ENCODE measurements at regions not wholly inside any gene's neighbourhood (a gene's known extent, or its start where the extent isn't known, plus 50 kb on each side); places are given as distances from the start of the nearest gene placed in this dataset.

GRCh38 chr1:29674627-29675326, 438.5 kb downstream of the PTPRU start:
- DNase-seq, result no peak

GRCh38 chr1:29673669-29674626, 437.6 kb downstream of the PTPRU start:
- no peak for DNase-seq

DNA sequence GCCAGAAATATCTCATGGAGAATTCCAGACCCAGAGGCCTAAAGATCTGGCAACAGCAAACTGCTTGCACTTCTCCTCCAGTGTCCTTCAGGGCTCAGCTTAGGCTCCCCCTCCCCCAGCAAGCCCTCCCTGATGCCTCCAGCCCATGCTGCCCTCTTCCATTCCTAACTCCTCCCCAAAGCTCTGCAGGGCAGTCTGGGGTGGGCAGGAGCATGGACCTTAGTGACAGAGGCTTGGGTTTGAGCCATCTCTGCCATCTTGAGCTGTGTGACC, 436.8 kb downstream of the PTPRU start:
- DNase-seq, result no peak

GRCh38 chr1:29672416-29673227, 436.3 kb downstream of the PTPRU start:
- no peak for DNase-seq

DNA sequence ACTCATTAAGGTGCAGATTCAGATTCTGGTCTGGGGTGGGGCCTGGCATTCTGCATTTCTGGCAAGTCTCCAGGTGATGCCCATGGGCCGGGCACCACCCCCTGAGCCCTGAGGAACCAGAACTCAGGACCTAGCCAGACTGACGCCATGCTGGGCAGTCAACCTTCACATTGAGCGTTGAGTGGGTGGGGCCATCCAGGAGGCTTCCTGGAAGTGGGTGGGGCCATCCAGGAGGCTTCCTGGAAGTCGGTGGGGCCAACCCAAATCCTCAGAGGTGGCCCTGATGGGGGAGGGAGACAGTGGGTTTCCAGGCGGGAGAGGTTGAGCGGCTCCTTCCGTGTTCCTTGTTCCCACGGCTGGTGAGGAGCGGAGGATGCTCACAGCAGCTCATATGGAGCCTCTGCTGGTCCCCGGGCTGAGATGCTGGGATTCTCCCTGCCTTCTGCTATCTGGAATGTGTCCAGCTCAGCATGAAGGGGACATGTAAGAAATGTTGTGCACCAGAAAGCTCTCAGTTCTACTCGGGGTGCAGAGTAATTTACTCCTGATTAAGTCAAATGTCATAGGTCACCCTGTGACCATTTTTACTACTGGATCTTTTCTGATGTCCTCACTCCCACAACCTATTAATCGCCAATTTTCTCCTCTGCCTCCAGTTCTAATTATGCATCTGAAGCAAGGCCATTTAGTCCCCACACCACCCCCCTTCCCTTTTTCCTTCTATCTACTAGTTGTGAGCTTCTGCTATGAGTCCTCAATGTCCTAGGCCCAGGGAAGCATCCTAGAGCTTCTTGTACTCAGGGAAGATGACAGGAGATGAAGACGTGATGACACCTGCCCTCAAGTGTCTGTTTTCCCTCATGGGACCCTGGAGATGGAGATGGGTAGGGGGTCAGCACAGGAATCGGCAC, 435.4 kb downstream of the PTPRU start:
- DNase-seq, result no peak

DNA sequence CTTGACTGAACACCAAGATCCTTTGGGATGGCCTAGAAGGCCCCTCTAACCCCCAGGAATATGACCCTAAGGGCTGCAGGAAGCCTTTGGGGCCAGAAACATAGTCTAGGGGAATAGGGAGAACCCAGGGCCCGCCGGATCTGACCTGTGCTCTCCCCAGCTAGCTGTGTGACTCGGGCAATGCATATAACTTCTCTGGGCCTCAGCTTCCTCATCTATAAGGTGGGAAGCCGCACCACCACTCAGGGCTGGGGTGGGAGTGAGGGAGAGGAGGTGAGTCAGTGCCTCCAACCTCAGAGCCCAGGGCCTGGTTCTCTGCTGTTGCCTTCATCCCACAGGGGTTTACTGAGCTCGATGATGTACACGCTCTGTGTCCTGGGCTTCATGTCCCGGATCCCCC, 434.4 kb downstream of the PTPRU start:
- no peak for DNase-seq

GRCh38 chr1:29669912-29670311, 433.6 kb downstream of the PTPRU start:
- no peak for DNase-seq

DNA sequence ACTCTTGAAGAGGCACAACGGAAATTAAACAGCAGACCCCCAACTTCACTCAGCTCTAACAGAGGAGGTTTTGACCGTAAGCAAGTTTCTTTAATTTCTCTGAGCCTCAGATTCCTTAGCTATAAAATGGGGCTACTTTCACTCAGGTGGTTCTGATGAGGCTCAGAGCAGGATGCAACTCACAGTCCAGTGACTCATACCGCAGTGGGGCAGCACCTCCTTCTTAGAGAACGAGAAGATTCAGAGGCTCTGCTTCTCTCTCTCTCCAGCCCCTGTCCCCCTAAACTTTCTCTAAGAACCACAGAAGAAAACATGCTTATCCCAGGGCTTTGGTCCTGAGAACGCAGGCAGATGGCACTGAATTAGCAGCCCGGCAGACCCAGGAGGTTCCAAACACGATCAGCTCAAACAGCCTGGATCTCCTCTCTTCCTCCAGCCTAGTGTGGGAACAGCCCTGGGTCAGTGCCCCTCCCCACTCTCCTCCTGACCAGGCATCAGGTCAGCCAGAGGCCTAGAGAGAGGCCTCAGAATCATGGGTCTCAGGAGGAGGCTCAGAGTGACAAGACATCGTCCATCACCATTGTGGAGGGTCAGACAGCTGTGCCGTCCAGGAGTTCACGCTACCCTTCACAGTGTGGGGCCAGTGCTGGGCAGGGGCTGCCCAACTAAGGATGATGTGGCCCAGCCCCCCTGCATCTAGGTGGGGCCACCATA, 433.0 kb downstream of the PTPRU start:
- DNase-seq, result no peak

DNA sequence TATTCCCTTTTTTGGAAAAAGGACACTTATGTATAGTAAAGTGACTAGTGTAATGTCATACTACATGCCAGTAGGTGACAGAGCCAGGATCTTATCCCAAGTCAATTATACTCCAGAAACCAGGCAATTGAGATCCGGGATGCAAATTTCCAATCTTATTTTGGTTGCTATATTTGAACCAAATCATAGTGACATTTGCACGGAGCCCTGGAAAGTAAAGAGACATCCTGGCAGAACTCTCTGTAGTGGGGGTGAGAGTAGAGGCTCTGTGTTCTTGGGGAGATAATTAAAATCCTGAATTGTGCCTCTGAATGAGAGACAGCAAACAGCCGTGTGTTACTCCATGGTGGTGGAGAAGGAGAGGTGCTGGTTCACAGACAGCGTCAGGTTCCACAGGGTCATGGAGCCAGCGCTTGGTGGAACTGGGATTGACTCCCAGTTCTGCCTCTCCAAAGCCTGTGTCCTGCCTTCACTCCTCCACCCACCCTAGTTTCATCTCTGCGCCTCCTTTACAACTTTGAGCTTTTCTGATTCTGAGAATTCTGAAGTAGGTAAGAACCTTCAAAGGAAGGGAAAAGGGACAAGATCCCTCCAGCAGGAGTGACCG, 432.3 kb downstream of the PTPRU start:
- DNase-seq, result no peak

GRCh38 chr1:29667951-29668350, 431.6 kb downstream of the PTPRU start:
- no peak for DNase-seq

- no peak for DNase-seq
These were observed 428.4 kb downstream of the PTPRU start for GRCh38 chr1:29664711-29665110.

GRCh38 chr1:29658688-29659087, 422.4 kb downstream of the PTPRU start:
- DNase-seq, result no peak

GRCh38 chr1:29657816-29658215, 421.5 kb downstream of the PTPRU start:
- no peak for DNase-seq

DNA sequence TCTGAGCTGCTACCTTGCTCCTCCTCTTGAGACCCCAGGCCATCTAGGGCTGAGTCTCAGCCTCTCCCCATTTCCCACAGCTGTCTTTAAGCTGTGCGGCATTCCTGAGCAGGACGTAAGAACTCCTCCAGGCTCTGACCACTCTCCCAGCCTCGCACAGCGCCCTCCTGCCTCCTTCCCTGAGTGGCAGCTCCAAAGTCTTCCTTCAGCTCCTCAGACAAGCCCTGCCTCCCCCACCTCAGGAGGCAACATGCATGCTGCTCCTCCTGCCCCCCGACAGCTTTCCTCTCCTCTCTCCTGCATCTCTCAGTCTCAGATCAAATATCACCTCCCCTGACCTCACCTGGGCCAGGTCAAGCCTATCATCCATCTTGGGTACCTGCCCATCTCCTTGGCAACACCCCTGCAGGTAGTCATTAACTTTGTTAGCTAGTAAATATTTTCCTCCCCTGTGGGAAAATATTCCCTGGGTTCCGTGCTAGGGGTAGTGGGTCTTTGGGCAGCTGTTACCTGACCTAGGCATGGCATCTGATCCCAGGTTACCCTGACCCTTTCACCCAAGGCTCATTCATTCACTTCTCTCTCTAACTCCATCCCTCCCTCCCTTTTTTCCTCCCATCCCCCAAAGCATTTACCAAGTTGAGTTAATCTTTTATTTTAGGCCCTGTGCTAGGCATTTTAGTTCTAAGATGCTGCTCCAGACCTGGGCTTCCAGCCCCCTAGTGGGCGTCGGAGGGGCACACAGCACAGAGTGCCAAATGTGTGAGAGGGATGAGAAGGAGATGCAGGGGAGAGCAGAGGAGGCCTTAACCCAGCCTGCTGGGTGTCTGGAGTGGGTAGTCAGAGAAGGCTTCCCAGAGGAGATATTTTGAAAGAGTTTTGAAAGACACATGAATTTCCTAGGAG, 419.9 kb downstream of the PTPRU start:
- DNase-seq, result no peak

- no peak for DNase-seq
These were observed 418.8 kb downstream of the PTPRU start for GRCh38 chr1:29655145-29655544.

DNA sequence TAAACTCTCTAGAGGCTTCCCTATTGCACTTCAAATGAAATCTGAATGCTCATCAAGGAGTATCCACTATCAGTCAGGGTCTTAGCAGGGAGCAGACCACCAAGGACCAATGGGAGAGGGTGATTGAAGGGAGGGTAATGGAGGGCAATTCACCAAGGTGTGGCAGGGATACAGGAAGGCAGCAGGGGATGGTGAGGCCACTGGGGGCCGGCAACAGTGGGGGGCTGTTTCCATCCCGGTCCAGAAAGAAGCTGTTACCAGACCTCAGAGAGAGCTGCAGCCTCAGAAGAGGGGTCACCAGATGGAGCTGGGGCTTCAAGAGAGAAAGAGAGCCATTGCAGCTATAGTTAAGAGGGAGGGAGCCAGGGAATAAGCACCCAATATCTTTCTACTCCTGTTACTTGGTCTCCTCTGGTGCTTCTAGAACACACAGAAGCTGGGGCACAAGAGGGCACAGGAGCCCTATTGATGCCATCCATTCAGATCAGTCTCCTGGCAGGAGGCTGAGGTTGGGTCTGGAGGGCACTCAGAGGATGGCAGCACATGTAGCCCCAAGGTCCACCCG, 417.6 kb downstream of the PTPRU start:
- DNase-seq, result no peak

DNA sequence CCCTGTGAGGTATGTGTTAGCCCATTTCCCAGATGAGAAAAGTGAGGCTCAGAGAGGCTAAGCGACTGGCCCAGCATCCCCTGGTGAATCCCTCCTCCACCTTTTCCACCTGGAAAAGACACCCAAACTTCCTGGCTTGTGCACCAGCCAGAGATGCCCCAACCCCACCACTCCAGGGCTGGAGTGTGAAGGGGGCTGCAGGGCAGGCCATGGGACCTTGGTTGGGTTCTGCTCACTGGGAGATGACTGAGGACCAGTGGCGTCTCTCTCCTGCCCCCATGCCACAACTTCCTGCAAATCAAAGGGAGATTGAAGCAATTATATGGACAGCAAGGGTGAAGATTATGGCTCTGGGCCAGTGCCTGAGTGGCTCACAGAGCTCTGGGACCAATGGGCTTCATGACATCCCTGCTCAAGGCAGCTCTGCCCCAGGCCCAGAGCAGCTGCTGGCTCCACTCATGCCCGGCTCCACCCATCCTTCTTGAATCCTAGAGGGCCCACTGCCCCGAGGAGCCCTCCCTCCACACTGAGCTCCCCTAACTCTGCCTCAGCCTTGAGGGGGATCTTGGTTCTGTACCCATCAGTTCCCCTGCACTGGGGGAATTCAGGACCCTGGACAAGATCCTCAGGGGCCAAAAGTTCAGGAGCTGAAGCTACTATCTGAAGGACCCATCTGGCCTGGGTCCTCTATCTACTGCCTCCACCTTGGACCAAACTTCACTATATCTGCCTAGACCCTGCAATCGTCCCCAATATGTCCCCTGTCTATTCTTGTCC, 416.9 kb downstream of the PTPRU start:
- no peak for DNase-seq
